ENCODE measurements at regions not wholly inside any gene's neighbourhood (a gene's known extent, or its start where the extent isn't known, plus 50 kb on each side); places are given as distances from the start of the nearest gene placed in this dataset.

GRCh38 chr20:19070026-19070425, 142.4 kb upstream of the SLC24A3 start:
- no peak for TF ChIP-seq CTCF (IDR thresholded peaks at IDR 0.05; ENCODE audit: borderline replicate concordance, control extremely low read depth, extremely low read depth, insufficient read depth, missing control alignments)
- in situ Hi-C loops (cut with MboI; ENCODE audit: low sequenced_read_pairs, unreplicated experiment): no loop called here
- no peak for DNase-seq (ENCODE audit: low spot score)

GRCh38 chr20:19070681-19071445, 141.6 kb upstream of the SLC24A3 start:
- no peak for DNase-seq (ENCODE audit: low spot score)
- no peak for TF ChIP-seq CTCF (IDR thresholded peaks at IDR 0.05; ENCODE audit: borderline replicate concordance, control extremely low read depth, extremely low read depth, insufficient read depth, missing control alignments)
- in situ Hi-C loops (cut with MboI; ENCODE audit: low sequenced_read_pairs, unreplicated experiment): no loop called here

GRCh38 chr20:19071446-19071725, 141.1 kb upstream of the SLC24A3 start:
- in situ Hi-C loops (cut with MboI; ENCODE audit: low sequenced_read_pairs, unreplicated experiment): no loop called here
- TF ChIP-seq CTCF (IDR thresholded peaks at IDR 0.05; ENCODE audit: borderline replicate concordance, control extremely low read depth, extremely low read depth, insufficient read depth, missing control alignments): no peak

GRCh38 chr20:19071902-19072498, 140.4 kb upstream of the SLC24A3 start:
- in situ Hi-C loops (cut with MboI; ENCODE audit: low sequenced_read_pairs, unreplicated experiment): no loop called here
- no peak for TF ChIP-seq CTCF (IDR thresholded peaks at IDR 0.05; ENCODE audit: borderline replicate concordance, control extremely low read depth, extremely low read depth, insufficient read depth, missing control alignments)
- DNase-seq (ENCODE audit: low spot score): no peak

More at GRCh38 chr20:19071446-19071725, 141.1 kb upstream of the SLC24A3 start:
- peak; percentile 38 for DNase-seq (ENCODE audit: low spot score)

GRCh38 chr20:19072988-19073387, 139.5 kb upstream of the SLC24A3 start:
- DNase-seq (ENCODE audit: low spot score): no peak
- TF ChIP-seq CTCF (IDR thresholded peaks at IDR 0.05; ENCODE audit: borderline replicate concordance, control extremely low read depth, extremely low read depth, insufficient read depth, missing control alignments): no peak
- in situ Hi-C loops (cut with MboI; ENCODE audit: low sequenced_read_pairs, unreplicated experiment): no loop called here

GRCh38 chr20:19073584-19074218, 138.7 kb upstream of the SLC24A3 start:
- in situ Hi-C loops (cut with MboI; ENCODE audit: low sequenced_read_pairs, unreplicated experiment): no loop called here
- no peak for DNase-seq (ENCODE audit: low spot score)
- peak; percentile 13 for TF ChIP-seq CTCF (IDR thresholded peaks at IDR 0.05; ENCODE audit: borderline replicate concordance, control extremely low read depth, extremely low read depth, insufficient read depth, missing control alignments)
